HepG2 (cell line): ENCODE measurements at regions not wholly inside any gene's neighbourhood (a gene's known extent, or its start where the extent isn't known, plus 50 kb on each side); places are given as distances from the start of the nearest gene placed in this dataset.

ENCODE experiments used
- IRF1 ChIP-seq: sonication (generic); formaldehyde crosslinking; IDR thresholded peaks from 2 replicates; pipeline ENCODE4 v1.4.0; 2020; ENCODE audit warnings: low read depth, mild to moderate bottlenecking, missing genetic modification reagents
- JUND ChIP-seq: sonication (generic); formaldehyde crosslinking; IDR thresholded peaks from 2 replicates; pipeline ENCODE4 v1.8.0; 2022; ENCODE audit warnings: mild to moderate bottlenecking, missing genetic modification reagents
- RARG ChIP-seq: sonication (generic); formaldehyde crosslinking; IDR thresholded peaks from 2 replicates; pipeline ENCODE4 v1.4.0; 2020; ENCODE audit warnings: low read depth, mild to moderate bottlenecking, missing genetic modification reagents
- SAP130 ChIP-seq: IDR thresholded peaks from 2 replicates; pipeline ENCODE4 v1.6.1; 2016; ENCODE audit warnings: low read depth
- SMC3 ChIP-seq: IDR thresholded peaks from 2 replicates; pipeline ENCODE4 v1.6.1; 2011; ENCODE audit warnings: low read length, improper control_type of control experiment
- ZKSCAN1 ChIP-seq: fragments of 150-350 bp; IDR thresholded peaks from 2 replicates; pipeline ENCODE4 v1.6.1; 2014; ENCODE audit warnings: low read length
- ZNF362 ChIP-seq: sonication (generic); formaldehyde crosslinking; IDR thresholded peaks from 2 replicates; pipeline ENCODE4 v1.4.0; 2020; ENCODE audit warnings: missing genetic modification reagents, mild to moderate bottlenecking, borderline replicate concordance
- ZNF546 ChIP-seq: sonication (generic); formaldehyde crosslinking; conservative IDR thresholded peaks from 2 replicates; pipeline ENCODE4 v1.8.1; 2023; ENCODE audit warnings: mild to moderate bottlenecking, missing genetic modification reagents
- TF ChIP-seq, protein P1 (sequence below): sonication (generic); formaldehyde crosslinking; IDR thresholded peaks from 2 replicates; pipeline ENCODE4 v1.4.0; 2020; ENCODE audit warnings: mild to moderate bottlenecking, missing genetic modification reagents
- TF ChIP-seq, protein P2 (sequence below): sonication (generic); formaldehyde crosslinking; IDR thresholded peaks from 2 replicates; pipeline ENCODE4 v1.5.0; 2020; ENCODE audit warnings: mild to moderate bottlenecking, missing genetic modification reagents, moderate library complexity
- TF ChIP-seq, protein P3 (sequence below), 2 experiments: fragments of 450-650 bp in 1 of 2; sonication (generic) in 1 of 2; formaldehyde crosslinking in 1 of 2; IDR thresholded peaks; 2 replicates each; pipeline versions ENCODE4 v1.6.1 to v1.8.0; 2016 to 2022; ENCODE audit warnings: antibody characterized with exemption in 1 of 2, mild to moderate bottlenecking in 1 of 2, missing genetic modification reagents in 1 of 2

- no peak for TF ChIP-seq ZNF546
- no peak for TF ChIP-seq ZKSCAN1
- TF ChIP-seq, protein P1, sequence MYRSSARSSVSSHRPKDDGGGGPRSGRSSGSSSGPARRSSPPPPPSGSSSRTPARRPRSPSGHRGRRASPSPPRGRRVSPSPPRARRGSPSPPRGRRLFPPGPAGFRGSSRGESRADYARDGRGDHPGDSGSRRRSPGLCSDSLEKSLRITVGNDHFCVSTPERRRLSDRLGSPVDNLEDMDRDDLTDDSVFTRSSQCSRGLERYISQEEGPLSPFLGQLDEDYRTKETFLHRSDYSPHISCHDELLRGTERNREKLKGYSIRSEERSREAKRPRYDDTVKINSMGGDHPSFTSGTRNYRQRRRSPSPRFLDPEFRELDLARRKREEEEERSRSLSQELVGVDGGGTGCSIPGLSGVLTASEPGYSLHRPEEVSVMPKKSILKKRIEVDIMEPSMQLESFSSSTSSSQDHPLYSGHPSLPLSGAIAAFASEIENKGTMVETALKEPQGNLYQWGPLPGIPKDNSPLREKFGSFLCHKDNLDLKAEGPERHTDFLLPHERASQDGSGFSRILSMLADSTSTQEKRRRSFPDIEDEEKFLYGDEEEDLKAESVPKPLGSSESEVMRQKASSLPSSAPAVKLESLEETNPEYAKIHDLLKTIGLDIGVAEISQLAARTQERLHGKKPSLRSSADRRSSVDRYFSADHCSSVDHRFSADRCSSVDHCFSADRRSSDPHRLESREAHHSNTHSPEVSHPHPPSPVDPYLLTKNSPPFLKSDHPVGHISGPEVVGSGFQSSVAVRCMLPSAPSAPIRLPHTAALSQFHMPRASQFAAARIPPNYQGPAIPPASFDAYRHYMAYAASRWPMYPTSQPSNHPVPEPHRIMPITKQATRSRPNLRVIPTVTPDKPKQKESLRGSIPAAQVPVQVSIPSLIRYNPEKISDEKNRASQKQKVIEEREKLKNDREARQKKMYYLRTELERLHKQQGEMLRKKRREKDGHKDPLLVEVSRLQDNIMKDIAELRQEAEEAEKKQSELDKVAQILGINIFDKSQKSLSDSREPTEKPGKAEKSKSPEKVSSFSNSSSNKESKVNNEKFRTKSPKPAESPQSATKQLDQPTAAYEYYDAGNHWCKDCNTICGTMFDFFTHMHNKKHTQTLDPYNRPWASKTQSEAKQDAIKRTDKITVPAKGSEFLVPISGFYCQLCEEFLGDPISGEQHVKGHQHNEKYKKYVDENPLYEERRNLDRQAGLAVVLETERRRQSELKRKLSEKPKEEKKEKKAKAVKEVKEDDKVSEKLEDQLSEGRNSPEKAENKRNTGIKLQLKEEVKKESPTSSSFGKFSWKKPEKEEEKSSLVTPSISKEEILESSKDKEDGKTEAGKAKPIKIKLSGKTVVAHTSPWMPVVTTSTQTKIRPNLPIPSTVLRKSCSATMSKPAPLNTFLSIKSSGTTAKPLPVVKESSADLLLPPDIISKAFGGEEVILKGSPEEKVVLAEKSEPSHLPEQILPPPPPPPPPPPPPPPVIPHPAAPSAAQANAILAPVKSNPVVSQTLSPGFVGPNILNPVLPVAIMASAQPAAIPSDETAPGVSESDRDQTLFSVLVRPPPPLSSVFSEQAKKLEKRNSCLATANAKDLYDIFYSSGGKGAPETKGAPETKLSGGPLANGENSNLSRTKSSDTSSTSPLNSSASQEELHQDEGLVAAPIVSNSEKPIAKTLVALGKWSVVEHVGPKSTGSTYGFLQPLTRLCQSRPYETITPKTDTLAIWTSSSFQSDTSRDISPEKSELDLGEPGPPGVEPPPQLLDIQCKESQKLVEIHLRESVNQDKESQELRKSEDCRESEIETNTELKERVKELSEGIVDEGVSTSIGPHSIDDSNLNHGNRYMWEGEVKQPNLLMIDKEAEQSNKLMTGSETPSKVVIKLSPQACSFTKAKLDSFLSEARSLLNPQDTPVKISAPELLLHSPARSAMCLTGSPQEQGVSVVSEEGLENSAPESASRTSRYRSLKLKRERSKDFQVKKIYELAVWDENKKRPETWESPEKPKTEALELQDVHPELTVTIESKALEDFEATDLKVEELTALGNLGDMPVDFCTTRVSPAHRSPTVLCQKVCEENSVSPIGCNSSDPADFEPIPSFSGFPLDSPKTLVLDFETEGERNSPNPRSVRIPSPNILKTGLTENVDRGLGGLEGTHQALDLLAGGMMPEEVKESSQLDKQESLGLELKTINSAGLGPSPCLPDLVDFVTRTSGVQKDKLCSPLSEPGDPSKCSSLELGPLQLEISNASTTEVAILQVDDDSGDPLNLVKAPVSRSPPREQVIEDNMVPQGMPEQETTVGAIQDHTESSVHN (CRISPR knock-in tag): no peak
- TF ChIP-seq IRF1: no peak
- TF ChIP-seq SAP130 (CRISPR knock-in tag): no peak
- TF ChIP-seq, protein P2, sequence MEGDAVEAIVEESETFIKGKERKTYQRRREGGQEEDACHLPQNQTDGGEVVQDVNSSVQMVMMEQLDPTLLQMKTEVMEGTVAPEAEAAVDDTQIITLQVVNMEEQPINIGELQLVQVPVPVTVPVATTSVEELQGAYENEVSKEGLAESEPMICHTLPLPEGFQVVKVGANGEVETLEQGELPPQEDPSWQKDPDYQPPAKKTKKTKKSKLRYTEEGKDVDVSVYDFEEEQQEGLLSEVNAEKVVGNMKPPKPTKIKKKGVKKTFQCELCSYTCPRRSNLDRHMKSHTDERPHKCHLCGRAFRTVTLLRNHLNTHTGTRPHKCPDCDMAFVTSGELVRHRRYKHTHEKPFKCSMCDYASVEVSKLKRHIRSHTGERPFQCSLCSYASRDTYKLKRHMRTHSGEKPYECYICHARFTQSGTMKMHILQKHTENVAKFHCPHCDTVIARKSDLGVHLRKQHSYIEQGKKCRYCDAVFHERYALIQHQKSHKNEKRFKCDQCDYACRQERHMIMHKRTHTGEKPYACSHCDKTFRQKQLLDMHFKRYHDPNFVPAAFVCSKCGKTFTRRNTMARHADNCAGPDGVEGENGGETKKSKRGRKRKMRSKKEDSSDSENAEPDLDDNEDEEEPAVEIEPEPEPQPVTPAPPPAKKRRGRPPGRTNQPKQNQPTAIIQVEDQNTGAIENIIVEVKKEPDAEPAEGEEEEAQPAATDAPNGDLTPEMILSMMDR (CRISPR knock-in tag): no peak
- no peak for TF ChIP-seq RARG (CRISPR knock-in tag)
- no peak for TF ChIP-seq ZNF362 (CRISPR knock-in tag)
- no peak for TF ChIP-seq SMC3
- TF ChIP-seq, protein P3, sequence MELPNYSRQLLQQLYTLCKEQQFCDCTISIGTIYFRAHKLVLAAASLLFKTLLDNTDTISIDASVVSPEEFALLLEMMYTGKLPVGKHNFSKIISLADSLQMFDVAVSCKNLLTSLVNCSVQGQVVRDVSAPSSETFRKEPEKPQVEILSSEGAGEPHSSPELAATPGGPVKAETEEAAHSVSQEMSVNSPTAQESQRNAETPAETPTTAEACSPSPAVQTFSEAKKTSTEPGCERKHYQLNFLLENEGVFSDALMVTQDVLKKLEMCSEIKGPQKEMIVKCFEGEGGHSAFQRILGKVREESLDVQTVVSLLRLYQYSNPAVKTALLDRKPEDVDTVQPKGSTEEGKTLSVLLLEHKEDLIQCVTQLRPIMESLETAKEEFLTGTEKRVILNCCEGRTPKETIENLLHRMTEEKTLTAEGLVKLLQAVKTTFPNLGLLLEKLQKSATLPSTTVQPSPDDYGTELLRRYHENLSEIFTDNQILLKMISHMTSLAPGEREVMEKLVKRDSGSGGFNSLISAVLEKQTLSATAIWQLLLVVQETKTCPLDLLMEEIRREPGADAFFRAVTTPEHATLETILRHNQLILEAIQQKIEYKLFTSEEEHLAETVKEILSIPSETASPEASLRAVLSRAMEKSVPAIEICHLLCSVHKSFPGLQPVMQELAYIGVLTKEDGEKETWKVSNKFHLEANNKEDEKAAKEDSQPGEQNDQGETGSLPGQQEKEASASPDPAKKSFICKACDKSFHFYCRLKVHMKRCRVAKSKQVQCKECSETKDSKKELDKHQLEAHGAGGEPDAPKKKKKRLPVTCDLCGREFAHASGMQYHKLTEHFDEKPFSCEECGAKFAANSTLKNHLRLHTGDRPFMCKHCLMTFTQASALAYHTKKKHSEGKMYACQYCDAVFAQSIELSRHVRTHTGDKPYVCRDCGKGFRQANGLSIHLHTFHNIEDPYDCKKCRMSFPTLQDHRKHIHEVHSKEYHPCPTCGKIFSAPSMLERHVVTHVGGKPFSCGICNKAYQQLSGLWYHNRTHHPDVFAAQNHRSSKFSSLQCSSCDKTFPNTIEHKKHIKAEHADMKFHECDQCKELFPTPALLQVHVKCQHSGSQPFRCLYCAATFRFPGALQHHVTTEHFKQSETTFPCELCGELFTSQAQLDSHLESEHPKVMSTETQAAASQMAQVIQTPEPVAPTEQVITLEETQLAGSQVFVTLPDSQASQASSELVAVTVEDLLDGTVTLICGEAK (IDR thresholded peaks at IDR 0.05): no peak
- TF ChIP-seq, protein P3 (CRISPR knock-in tag; IDR thresholded peaks at IDR 0.05): no peak
- TF ChIP-seq JUND (CRISPR knock-in tag): no peak
Measured at GRCh38 chr10:33419311-33419710, 84.8 kb upstream of the NRP1 start.
